Fibroblast of peridontal ligament (primary cell): ENCODE measurements at regions not wholly inside any gene's neighbourhood (a gene's known extent, or its start where the extent isn't known, plus 50 kb on each side); places are given as distances from the start of the nearest gene placed in this dataset.

Experiments used
- DNase-seq: peaks from one replicate; pipeline ENCODE4 v3.0.0-alpha.2; 2010; ENCODE audit errors: extremely low read depth

GRCh38 chr6:164563924-164564323, 745.5 kb downstream of the C6orf118 start:
- no peak for DNase-seq

GRCh38 chr6:164561656-164562055, 747.7 kb downstream of the C6orf118 start:
- no peak for DNase-seq

GRCh38 chr6:164554700-164555476, 754.5 kb downstream of the C6orf118 start:
- DNase-seq = no peak

GRCh38 chr6:164554226-164554625, 755.2 kb downstream of the C6orf118 start:
- no peak for DNase-seq

GRCh38 chr6:164551706-164552105, 757.7 kb downstream of the C6orf118 start:
- DNase-seq = no peak

- DNase-seq = no peak
Observed at GRCh38 chr6:164547076-164547475, 762.3 kb downstream of the C6orf118 start.

- DNase-seq = no peak
Observed at GRCh38 chr6:164546263-164546662, 763.1 kb downstream of the C6orf118 start.

GRCh38 chr6:164534070-164534766, 775.2 kb downstream of the C6orf118 start:
- no peak for DNase-seq

GRCh38 chr6:164533045-164533362, 776.4 kb downstream of the C6orf118 start:
- no peak for DNase-seq

GRCh38 chr6:164532198-164533044, 777.0 kb downstream of the C6orf118 start:
- DNase-seq = no peak

- DNase-seq = no peak
Observed at GRCh38 chr6:164531736-164532135, 777.7 kb downstream of the C6orf118 start.

GRCh38 chr6:164528539-164528938, 780.9 kb downstream of the C6orf118 start:
- DNase-seq = no peak

- no peak for DNase-seq
Observed at GRCh38 chr6:164523087-164523654, 786.2 kb downstream of the C6orf118 start.

- no peak for DNase-seq
Observed at GRCh38 chr6:164520916-164521315, 788.5 kb downstream of the C6orf118 start.

GRCh38 chr6:164507206-164507940, 802.0 kb downstream of the C6orf118 start:
- DNase-seq = no peak

GRCh38 chr6:164505425-164505824, 804.0 kb downstream of the C6orf118 start:
- no peak for DNase-seq

- DNase-seq = no peak
Observed at GRCh38 chr6:164502833-164503232, 806.6 kb downstream of the C6orf118 start.

- DNase-seq = no peak
Observed at GRCh38 chr6:164495882-164496495, 813.4 kb downstream of the C6orf118 start.

- no peak for DNase-seq
Observed at GRCh38 chr6:164478426-164478825, 831.0 kb downstream of the C6orf118 start.

GRCh38 chr6:164477790-164478189, 831.6 kb downstream of the C6orf118 start:
- DNase-seq = no peak

- no peak for DNase-seq
Observed at GRCh38 chr6:164477101-164477500, 832.3 kb downstream of the C6orf118 start.
